H1 (cell line): ENCODE measurements at regions not wholly inside any gene's neighbourhood (a gene's known extent, or its start where the extent isn't known, plus 50 kb on each side); places are given as distances from the start of the nearest gene placed in this dataset.

ENCODE experiments used
- CHD1 ChIP-seq: IDR thresholded peaks from 2 replicates; pipeline ENCODE4 v1.6.1; 2012; ENCODE audit warnings: low read depth, low read length, improper control_type of control experiment
- CHD2 ChIP-seq: IDR thresholded peaks from 2 replicates; pipeline ENCODE4 v1.6.1; 2012; ENCODE audit warnings: low read length, improper control_type of control experiment
- CTBP2 ChIP-seq: IDR thresholded peaks from 2 replicates; pipeline ENCODE4 v1.7.0; 2011; ENCODE audit warnings: borderline replicate concordance, mild to moderate bottlenecking, moderate library complexity, mixed read lengths, low read length; ENCODE audit not compliant: insufficient read depth, insufficient read length
- JUND ChIP-seq: IDR thresholded peaks from 2 replicates; pipeline ENCODE4 v1.6.1; 2011; ENCODE audit warnings: mild to moderate bottlenecking, improper control_type of control experiment, low read length
- KDM1A ChIP-seq: fragments of 200-600, 300-600 bp; sonication (generic); IDR thresholded peaks from 2 replicates; pipeline ENCODE4 v1.7.1; 2016; ENCODE audit warnings: mild to moderate bottlenecking, low read length, borderline replicate concordance
- MAX ChIP-seq: IDR thresholded peaks from 2 replicates; pipeline ENCODE4 v1.6.1; 2012; ENCODE audit warnings: inconsistent platforms
- PHF8 ChIP-seq: fragments of 200-600 bp; sonication (generic); conservative IDR thresholded peaks from 2 replicates; pipeline ENCODE4 v1.7.1; 2012; ENCODE audit warnings: low read depth, mild to moderate bottlenecking, inconsistent platforms, low read length, moderate library complexity
- POU5F1 ChIP-seq: IDR thresholded peaks from 2 replicates; pipeline ENCODE4 v1.6.1; 2011; ENCODE audit warnings: low read depth, mild to moderate bottlenecking, low read length, moderate library complexity
- RFX5 ChIP-seq: IDR thresholded peaks from 2 replicates; pipeline ENCODE4 v1.6.1; 2011; ENCODE audit warnings: low read depth, low read length, improper control_type of control experiment, borderline replicate concordance
- SIX5 ChIP-seq: IDR thresholded peaks from 2 replicates; pipeline ENCODE4 v1.6.1; 2011; ENCODE audit warnings: mild to moderate bottlenecking, low read depth, low read length
- SUZ12 ChIP-seq: fragments of 200-600 bp; sonication (generic); IDR thresholded peaks from 2 replicates; pipeline ENCODE4 v1.6.1; 2012; ENCODE audit warnings: mild to moderate bottlenecking, inconsistent platforms, low read length, moderate library complexity, mixed read lengths
- TBP ChIP-seq: IDR thresholded peaks from 2 replicates; pipeline ENCODE4 v1.6.1; 2011; ENCODE audit warnings: low read depth, low read length, improper control_type of control experiment
- TF ChIP-seq, protein P1 (sequence below): fragments of 300-600 bp; sonication (generic); IDR thresholded peaks from 2 replicates; pipeline ENCODE4 v1.7.1; 2012; ENCODE audit warnings: low read length, moderate library complexity, mild to moderate bottlenecking, inconsistent platforms; ENCODE audit not compliant: insufficient replicate concordance

DNA sequence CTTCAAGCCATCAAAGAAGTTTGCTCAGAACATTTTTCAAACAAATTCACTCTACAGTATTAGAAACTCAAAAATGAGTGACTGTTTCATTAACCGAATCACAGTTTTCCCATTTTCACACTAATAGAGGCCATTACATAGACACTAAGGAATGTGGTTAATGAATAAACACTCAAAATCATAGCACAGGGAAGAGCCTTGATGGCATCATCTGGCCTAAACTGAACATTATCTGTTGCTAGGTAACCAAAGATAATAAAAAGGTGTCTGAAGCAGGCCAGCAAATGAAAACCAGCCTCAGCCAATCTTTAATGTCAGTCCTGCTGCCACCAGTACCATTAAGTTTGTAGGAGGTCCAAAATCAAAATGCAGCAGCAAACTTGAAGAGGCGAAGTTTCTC lies 492.4 kb upstream of the STEAP1 start (continued):
- TF ChIP-seq, protein P1, sequence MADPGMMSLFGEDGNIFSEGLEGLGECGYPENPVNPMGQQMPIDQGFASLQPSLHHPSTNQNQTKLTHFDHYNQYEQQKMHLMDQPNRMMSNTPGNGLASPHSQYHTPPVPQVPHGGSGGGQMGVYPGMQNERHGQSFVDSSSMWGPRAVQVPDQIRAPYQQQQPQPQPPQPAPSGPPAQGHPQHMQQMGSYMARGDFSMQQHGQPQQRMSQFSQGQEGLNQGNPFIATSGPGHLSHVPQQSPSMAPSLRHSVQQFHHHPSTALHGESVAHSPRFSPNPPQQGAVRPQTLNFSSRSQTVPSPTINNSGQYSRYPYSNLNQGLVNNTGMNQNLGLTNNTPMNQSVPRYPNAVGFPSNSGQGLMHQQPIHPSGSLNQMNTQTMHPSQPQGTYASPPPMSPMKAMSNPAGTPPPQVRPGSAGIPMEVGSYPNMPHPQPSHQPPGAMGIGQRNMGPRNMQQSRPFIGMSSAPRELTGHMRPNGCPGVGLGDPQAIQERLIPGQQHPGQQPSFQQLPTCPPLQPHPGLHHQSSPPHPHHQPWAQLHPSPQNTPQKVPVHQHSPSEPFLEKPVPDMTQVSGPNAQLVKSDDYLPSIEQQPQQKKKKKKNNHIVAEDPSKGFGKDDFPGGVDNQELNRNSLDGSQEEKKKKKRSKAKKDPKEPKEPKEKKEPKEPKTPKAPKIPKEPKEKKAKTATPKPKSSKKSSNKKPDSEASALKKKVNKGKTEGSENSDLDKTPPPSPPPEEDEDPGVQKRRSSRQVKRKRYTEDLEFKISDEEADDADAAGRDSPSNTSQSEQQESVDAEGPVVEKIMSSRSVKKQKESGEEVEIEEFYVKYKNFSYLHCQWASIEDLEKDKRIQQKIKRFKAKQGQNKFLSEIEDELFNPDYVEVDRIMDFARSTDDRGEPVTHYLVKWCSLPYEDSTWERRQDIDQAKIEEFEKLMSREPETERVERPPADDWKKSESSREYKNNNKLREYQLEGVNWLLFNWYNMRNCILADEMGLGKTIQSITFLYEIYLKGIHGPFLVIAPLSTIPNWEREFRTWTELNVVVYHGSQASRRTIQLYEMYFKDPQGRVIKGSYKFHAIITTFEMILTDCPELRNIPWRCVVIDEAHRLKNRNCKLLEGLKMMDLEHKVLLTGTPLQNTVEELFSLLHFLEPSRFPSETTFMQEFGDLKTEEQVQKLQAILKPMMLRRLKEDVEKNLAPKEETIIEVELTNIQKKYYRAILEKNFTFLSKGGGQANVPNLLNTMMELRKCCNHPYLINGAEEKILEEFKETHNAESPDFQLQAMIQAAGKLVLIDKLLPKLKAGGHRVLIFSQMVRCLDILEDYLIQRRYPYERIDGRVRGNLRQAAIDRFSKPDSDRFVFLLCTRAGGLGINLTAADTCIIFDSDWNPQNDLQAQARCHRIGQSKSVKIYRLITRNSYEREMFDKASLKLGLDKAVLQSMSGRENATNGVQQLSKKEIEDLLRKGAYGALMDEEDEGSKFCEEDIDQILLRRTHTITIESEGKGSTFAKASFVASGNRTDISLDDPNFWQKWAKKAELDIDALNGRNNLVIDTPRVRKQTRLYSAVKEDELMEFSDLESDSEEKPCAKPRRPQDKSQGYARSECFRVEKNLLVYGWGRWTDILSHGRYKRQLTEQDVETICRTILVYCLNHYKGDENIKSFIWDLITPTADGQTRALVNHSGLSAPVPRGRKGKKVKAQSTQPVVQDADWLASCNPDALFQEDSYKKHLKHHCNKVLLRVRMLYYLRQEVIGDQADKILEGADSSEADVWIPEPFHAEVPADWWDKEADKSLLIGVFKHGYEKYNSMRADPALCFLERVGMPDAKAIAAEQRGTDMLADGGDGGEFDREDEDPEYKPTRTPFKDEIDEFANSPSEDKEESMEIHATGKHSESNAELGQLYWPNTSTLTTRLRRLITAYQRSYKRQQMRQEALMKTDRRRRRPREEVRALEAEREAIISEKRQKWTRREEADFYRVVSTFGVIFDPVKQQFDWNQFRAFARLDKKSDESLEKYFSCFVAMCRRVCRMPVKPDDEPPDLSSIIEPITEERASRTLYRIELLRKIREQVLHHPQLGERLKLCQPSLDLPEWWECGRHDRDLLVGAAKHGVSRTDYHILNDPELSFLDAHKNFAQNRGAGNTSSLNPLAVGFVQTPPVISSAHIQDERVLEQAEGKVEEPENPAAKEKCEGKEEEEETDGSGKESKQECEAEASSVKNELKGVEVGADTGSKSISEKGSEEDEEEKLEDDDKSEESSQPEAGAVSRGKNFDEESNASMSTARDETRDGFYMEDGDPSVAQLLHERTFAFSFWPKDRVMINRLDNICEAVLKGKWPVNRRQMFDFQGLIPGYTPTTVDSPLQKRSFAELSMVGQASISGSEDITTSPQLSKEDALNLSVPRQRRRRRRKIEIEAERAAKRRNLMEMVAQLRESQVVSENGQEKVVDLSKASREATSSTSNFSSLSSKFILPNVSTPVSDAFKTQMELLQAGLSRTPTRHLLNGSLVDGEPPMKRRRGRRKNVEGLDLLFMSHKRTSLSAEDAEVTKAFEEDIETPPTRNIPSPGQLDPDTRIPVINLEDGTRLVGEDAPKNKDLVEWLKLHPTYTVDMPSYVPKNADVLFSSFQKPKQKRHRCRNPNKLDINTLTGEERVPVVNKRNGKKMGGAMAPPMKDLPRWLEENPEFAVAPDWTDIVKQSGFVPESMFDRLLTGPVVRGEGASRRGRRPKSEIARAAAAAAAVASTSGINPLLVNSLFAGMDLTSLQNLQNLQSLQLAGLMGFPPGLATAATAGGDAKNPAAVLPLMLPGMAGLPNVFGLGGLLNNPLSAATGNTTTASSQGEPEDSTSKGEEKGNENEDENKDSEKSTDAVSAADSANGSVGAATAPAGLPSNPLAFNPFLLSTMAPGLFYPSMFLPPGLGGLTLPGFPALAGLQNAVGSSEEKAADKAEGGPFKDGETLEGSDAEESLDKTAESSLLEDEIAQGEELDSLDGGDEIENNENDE = no peak
- no peak for TF ChIP-seq MAX
- TF ChIP-seq RFX5 = no peak
- TF ChIP-seq CHD2 = no peak
- no peak for TF ChIP-seq CTBP2
- no peak for TF ChIP-seq SIX5
- no peak for TF ChIP-seq TBP
- no peak for TF ChIP-seq CHD1
- no peak for TF ChIP-seq POU5F1
- no peak for TF ChIP-seq KDM1A
- no peak for TF ChIP-seq SUZ12
- no peak for TF ChIP-seq PHF8
- no peak for TF ChIP-seq JUND
